Esophagus squamous epithelium (tissue), 4 donors: ENCODE measurements at regions not wholly inside any gene's neighbourhood (a gene's known extent, or its start where the extent isn't known, plus 50 kb on each side); places are given as distances from the start of the nearest gene placed in this dataset.

Experiments used
- POLR2A ChIP-seq, 4 donors: fragments of 450-650 bp; IDR thresholded peaks; one replicate each; pipeline ENCODE4 v1.6.1; 2017; ENCODE audit warnings: antibody characterized with exemption in 4 of 4, mild to moderate bottlenecking in 4 of 4, moderate library complexity in 3 of 4
- TF ChIP-seq, protein P1 (sequence below), 6 experiments: fragments of 450-650 bp in 4 of 6; fragments of 200-600 bp in 2 of 6; sonication (generic) in 2 of 6; IDR thresholded peaks; one replicate each; pipeline ENCODE4 v1.5.1; 2016 to 2019; ENCODE audit warnings: antibody characterized with exemption in 6 of 6, mild to moderate bottlenecking in 4 of 6, moderate library complexity in 4 of 6

DNA sequence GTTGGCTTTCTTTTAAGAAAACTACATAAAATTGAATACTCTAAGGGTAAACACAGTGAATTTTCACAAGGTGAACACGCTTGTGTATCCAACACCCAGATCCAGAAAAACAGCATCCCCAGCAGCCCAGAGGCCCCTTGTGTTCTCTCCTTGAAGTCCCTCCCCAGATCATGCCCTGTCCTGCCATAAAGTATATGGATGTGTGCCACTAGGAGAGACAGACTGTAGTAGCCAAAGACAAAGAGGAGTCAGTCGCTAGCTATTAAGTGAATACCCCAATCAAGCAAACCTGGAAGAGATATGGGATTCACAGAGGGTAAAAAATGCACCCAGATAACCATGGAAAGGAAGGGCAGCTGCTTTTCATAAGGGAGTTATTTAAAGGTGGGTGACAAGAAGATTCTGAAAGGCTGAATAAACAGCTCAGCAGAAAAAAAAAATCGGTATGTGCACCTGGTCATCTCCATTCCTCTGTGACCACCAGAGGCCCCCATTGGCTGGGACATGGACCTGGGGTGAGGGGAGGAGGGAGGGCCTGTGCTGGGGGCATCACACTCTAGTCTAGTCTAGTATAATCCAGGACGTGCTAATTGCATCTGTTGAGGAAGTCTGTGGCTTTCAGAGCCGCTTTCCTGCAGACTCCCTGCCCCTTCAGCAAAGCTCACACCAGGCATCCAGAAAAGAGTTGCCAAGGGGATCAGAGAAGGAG, 167.3 kb upstream of the NDN start:
- no peak for TF ChIP-seq POLR2A (IDR thresholded peaks at IDR 0.05)
- TF ChIP-seq, protein P1, sequence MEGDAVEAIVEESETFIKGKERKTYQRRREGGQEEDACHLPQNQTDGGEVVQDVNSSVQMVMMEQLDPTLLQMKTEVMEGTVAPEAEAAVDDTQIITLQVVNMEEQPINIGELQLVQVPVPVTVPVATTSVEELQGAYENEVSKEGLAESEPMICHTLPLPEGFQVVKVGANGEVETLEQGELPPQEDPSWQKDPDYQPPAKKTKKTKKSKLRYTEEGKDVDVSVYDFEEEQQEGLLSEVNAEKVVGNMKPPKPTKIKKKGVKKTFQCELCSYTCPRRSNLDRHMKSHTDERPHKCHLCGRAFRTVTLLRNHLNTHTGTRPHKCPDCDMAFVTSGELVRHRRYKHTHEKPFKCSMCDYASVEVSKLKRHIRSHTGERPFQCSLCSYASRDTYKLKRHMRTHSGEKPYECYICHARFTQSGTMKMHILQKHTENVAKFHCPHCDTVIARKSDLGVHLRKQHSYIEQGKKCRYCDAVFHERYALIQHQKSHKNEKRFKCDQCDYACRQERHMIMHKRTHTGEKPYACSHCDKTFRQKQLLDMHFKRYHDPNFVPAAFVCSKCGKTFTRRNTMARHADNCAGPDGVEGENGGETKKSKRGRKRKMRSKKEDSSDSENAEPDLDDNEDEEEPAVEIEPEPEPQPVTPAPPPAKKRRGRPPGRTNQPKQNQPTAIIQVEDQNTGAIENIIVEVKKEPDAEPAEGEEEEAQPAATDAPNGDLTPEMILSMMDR (IDR thresholded peaks at IDR 0.05): no peak
